Ecto neural progenitor cell (in vitro differentiated cells): ENCODE measurements at regions not wholly inside any gene's neighbourhood (a gene's known extent, or its start where the extent isn't known, plus 50 kb on each side); places are given as distances from the start of the nearest gene placed in this dataset.
"Not testable (repeated sequence)": the region's sequence is repeated elsewhere in the genome, so short reads cannot be mapped to it uniquely, and the experiment has no call there.

ENCODE experiments used
- DNase-seq: peaks from one replicate; pipeline ENCODE4 v3.0.0-alpha.2; 2018; ENCODE audit warnings: low spot score

- no peak for DNase-seq
Measured at GRCh38 chr9:75282047-75282446, 193.7 kb downstream of the OSTF1 start.

- DNase-seq = no peak
Measured at GRCh38 chr9:75289332-75289731, 201.0 kb downstream of the OSTF1 start.

GRCh38 chr9:75299324-75299723 lies 211.0 kb downstream of the OSTF1 start:
- no peak for DNase-seq

- DNase-seq = no peak
Measured at GRCh38 chr9:75333624-75334023, 245.3 kb downstream of the OSTF1 start.

GRCh38 chr9:75358846-75359245 lies 270.5 kb downstream of the OSTF1 start:
- no peak for DNase-seq

GRCh38 chr9:75359638-75360037 lies 271.3 kb downstream of the OSTF1 start:
- no peak for DNase-seq

GRCh38 chr9:75360252-75360651 lies 271.9 kb downstream of the OSTF1 start:
- no peak for DNase-seq

- DNase-seq = not testable (repeated sequence)
Measured at GRCh38 chr9:75362446-75362845, 274.1 kb downstream of the OSTF1 start.

GRCh38 chr9:75365196-75365595 lies 276.9 kb downstream of the OSTF1 start:
- no peak for DNase-seq

- DNase-seq = no peak
Measured at GRCh38 chr9:75369989-75370388, 281.7 kb downstream of the OSTF1 start.

GRCh38 chr9:75372499-75373268 lies 284.4 kb downstream of the OSTF1 start:
- no peak for DNase-seq

- no peak for DNase-seq
Measured at GRCh38 chr9:75376680-75377254, 288.5 kb downstream of the OSTF1 start.

GRCh38 chr9:75378036-75378435 lies 289.7 kb downstream of the OSTF1 start:
- no peak for DNase-seq

GRCh38 chr9:75378926-75379325 lies 290.6 kb downstream of the OSTF1 start:
- DNase-seq = no peak

- no peak for DNase-seq
Measured at GRCh38 chr9:75382126-75382525, 293.8 kb downstream of the OSTF1 start.

- not testable (repeated sequence) for DNase-seq
Measured at GRCh38 chr9:75383420-75384034, 295.2 kb downstream of the OSTF1 start.

- DNase-seq = no peak
Measured at GRCh38 chr9:75385236-75385635, 296.9 kb downstream of the OSTF1 start.

GRCh38 chr9:75389101-75389500 lies 300.8 kb downstream of the OSTF1 start:
- DNase-seq = no peak

- DNase-seq = no peak
Measured at GRCh38 chr9:75390951-75391350, 302.6 kb downstream of the OSTF1 start.

- DNase-seq = no peak
Measured at GRCh38 chr9:75391497-75391896, 303.2 kb downstream of the OSTF1 start.

GRCh38 chr9:75395336-75395735 lies 307.0 kb downstream of the OSTF1 start:
- DNase-seq = no peak

- no peak for DNase-seq
Measured at GRCh38 chr9:75397836-75398235, 309.5 kb downstream of the OSTF1 start.

- DNase-seq = no peak
Measured at GRCh38 chr9:75408391-75408790, 320.1 kb downstream of the OSTF1 start.
